Neuronal stem cell (in vitro differentiated cells): ENCODE measurements at regions not wholly inside any gene's neighbourhood (a gene's known extent, or its start where the extent isn't known, plus 50 kb on each side); places are given as distances from the start of the nearest gene placed in this dataset.
A peak's percentile ranks its signal among the peaks of the same experiment; 100 is the strongest.

Source experiments
- DNase-seq: peaks from one replicate; pipeline ENCODE4 v3.0.0-alpha.2; 2013; ENCODE audit warnings: low spot score
- H2AFZ ChIP-seq: one replicate; pipeline ENCODE4 v1.6.1; 2013; ENCODE audit warnings: mild to moderate bottlenecking, low read length, inconsistent platforms
- H2AK5ac ChIP-seq: 2 replicates; pipeline ENCODE4 v1.6.1; 2013; ENCODE audit warnings: low read depth, mild to moderate bottlenecking, inconsistent platforms, low read length, moderate library complexity, mixed read lengths
- H2BK120ac ChIP-seq: 2 replicates; pipeline ENCODE4 v1.6.1; 2013; ENCODE audit warnings: low read depth, mild to moderate bottlenecking, inconsistent platforms, low read length, moderate library complexity, mixed read lengths
- H2BK12ac ChIP-seq: one replicate; pipeline ENCODE4 v1.6.1; 2013; ENCODE audit warnings: low read length, inconsistent platforms
- H2BK15ac ChIP-seq: 2 replicates; pipeline ENCODE4 v1.6.1; 2013; ENCODE audit warnings: mild to moderate bottlenecking, low read length, inconsistent platforms, mixed read lengths
- H2BK5ac ChIP-seq: one replicate; pipeline ENCODE4 v1.6.1; 2013; ENCODE audit warnings: inconsistent platforms, mild to moderate bottlenecking, low read length, moderate library complexity
- H3K14ac ChIP-seq: one replicate; pipeline ENCODE4 v1.6.1; 2013; ENCODE audit warnings: low read length, inconsistent platforms
- H3K18ac ChIP-seq: 2 replicates; pipeline ENCODE4 v1.6.1; 2013; ENCODE audit warnings: low read length, inconsistent platforms
- H3K23ac ChIP-seq: 2 replicates; pipeline ENCODE4 v1.6.1; 2013; ENCODE audit warnings: low read depth, mild to moderate bottlenecking, mixed read lengths, low read length, inconsistent platforms; ENCODE audit not compliant: poor library complexity
- H3K27ac ChIP-seq: replicated peaks from 3 replicates; pipeline ENCODE4 v1.5.1; 2013; ENCODE audit warnings: low read length, inconsistent platforms
- H3K27me3 ChIP-seq, 3 experiments: 2 replicates each; pipeline ENCODE4 v1.6.1; 2013; ENCODE audit warnings: low read length in 3 of 3, mild to moderate bottlenecking in 2 of 3, inconsistent platforms in 1 of 3, low read depth in 1 of 3, mixed read lengths in 1 of 3, moderate library complexity in 1 of 3; ENCODE audit not compliant: control insufficient read depth in 3 of 3, insufficient read depth in 3 of 3
- H3K36me3 ChIP-seq, 2 donors: replicated peaks in 1 of 2; 2 replicates each; pipeline ENCODE4 v1.6.1; 2013; ENCODE audit warnings: low read length in 2 of 2; ENCODE audit not compliant: control insufficient read depth in 2 of 2, insufficient read depth in 2 of 2
- H3K4ac ChIP-seq: 2 replicates; pipeline ENCODE4 v1.6.1; 2013; ENCODE audit warnings: inconsistent platforms, mild to moderate bottlenecking, low read length, moderate library complexity
- H3K4me1 ChIP-seq, 2 donors: 1 replicate in 1 of 2; 2 replicates in 1 of 2; pipeline ENCODE4 v1.6.1; 2013; ENCODE audit warnings: low read length in 2 of 2, low read depth in 1 of 2; ENCODE audit not compliant: control insufficient read depth in 2 of 2, insufficient read depth in 1 of 2
- H3K4me2 ChIP-seq: one replicate; pipeline ENCODE4 v1.6.1; 2013; ENCODE audit warnings: mild to moderate bottlenecking, low read length, inconsistent platforms; ENCODE audit not compliant: insufficient read depth, poor library complexity, severe bottlenecking
- H3K4me3 ChIP-seq, 2 donors: 2 replicates each; pipeline ENCODE4 v1.5.1; 2013; ENCODE audit warnings: low read length in 2 of 2, mild to moderate bottlenecking in 2 of 2, inconsistent platforms in 1 of 2, moderate library complexity in 1 of 2
- H3K79me1 ChIP-seq: one replicate; pipeline ENCODE4 v1.6.1; 2013; ENCODE audit warnings: low read depth, mild to moderate bottlenecking, inconsistent platforms, low read length, moderate library complexity
- H3K9ac ChIP-seq: one replicate; pipeline ENCODE4 v1.6.1; 2013; ENCODE audit warnings: mild to moderate bottlenecking, low read depth, low read length, inconsistent platforms; ENCODE audit not compliant: poor library complexity
- H3K9me3 ChIP-seq, 2 donors: replicated peaks in 1 of 2; 2 replicates each; pipeline versions ENCODE3 to v1.6.1; 2013; ENCODE audit warnings: low read length in 2 of 2, mild to moderate bottlenecking in 2 of 2, inconsistent platforms in 1 of 2, low read depth in 1 of 2, mixed read lengths in 1 of 2, moderate library complexity in 1 of 2; ENCODE audit not compliant: control insufficient read depth in 2 of 2, insufficient read depth in 1 of 2
- H4K8ac ChIP-seq: one replicate; pipeline ENCODE4 v1.6.1; 2013; ENCODE audit warnings: low read depth, mild to moderate bottlenecking, inconsistent platforms, low read length, moderate library complexity
- H4K91ac ChIP-seq: one replicate; pipeline ENCODE4 v1.6.1; 2013; ENCODE audit warnings: low read length, low read depth, mild to moderate bottlenecking, inconsistent platforms; ENCODE audit not compliant: poor library complexity
- WGBS, 2 donors: extraction: QIAGEN DNeasy Blood & Tissue Kit; methylation state at CpG; one replicate each; pipeline ENCODE4 v1.1.7; 2013; ENCODE audit warnings: missing lambda C conversion rate in 2 of 2, mixed read lengths in 1 of 2; ENCODE audit not compliant: insufficient read length in 2 of 2, insufficient replicate concordance in 1 of 2; ENCODE audit errors: extremely low coverage in 2 of 2; 5-methylcytosine and 5-hydroxymethylcytosine counted together

DNA sequence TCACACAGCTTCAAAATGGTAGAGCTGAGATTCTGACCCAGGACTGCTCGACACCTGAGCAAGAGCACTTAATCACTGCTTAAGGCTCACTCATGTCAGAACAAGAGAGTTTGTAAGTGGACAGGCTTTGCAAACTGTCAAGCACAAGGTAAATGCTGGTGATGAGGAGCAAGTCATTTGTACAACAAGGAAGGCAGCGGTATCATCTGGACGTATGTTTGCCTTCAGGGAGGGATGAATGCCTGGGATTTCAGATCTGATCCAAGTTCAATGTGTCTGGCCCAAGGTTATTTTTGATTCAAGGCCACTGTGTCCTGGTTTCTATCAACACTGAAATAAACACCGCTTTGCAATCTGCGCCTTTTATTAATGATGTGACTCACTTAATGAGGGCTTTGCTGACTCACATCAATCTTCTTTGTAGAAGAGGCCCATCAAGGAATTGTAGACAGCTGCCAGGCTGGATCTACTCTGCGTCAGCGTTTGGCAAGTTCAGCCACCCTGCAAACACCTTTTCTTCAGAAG is 174.4 kb upstream of the HS3ST3A1 start:
- no peak overlapping the region for H4K8ac ChIP-seq
- no peak overlapping the region for H3K4me3 ChIP-seq
- H3K4me2 ChIP-seq: no peak overlapping the region
- WGBS, 2 donors: no CpG with 5 or more reads among the region's 7 CpGs
- H3K9me3 ChIP-seq: peaks cover 5 to 6% of the 10 kb centered on the region in 2 donors
- H2BK5ac ChIP-seq: no peak overlapping the region
- no peak overlapping the region for H3K18ac ChIP-seq
- no peak overlapping the region for H2AFZ ChIP-seq
- no peak for DNase-seq
- H3K14ac ChIP-seq: no peak overlapping the region
- no peak overlapping the region for H4K91ac ChIP-seq
- no peaks in the 10 kb centered on the region for H3K4me1 ChIP-seq
- H2AK5ac ChIP-seq: no peak overlapping the region
- no peak overlapping the region for H3K4ac ChIP-seq
- H3K27me3 ChIP-seq: no peaks in the 10 kb centered on the region
- H3K23ac ChIP-seq: no peak overlapping the region
- no peaks in the 10 kb centered on the region for H3K79me1 ChIP-seq
- H3K27ac ChIP-seq: no peak overlapping the region
- H2BK120ac ChIP-seq: no peak overlapping the region
- H3K9ac ChIP-seq: no peak overlapping the region
- no peak overlapping the region for H2BK12ac ChIP-seq
- H3K36me3 ChIP-seq: no peaks in the 10 kb centered on the region
- H2BK15ac ChIP-seq: no peak overlapping the region

DNA sequence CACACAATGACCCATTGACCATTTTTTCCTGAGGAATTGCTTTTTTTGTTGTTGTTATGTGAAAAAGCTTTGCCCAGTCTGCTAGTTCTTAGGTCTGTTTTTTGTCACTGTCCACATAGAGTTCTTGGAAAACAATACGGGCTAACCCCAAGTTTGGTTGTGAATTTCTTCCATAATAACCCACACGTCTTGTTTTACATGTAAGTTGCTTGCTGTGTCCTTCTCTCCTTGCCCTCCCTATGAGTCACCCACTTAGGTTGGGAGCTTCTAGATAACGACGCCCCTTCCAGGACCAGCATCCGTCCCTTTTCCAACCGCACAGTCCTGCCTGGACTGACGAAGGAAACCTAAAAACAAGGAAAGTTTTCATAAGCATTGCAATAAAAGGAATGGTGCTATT is 175.3 kb upstream of the HS3ST3A1 start:
- Histone ChIP-seq H2BK120ac (no peak overlapping the region), H3K9me3 (peaks cover 2 to 3% of the 10 kb centered on the region in 2 donors), H3K18ac (no peak overlapping the region), H3K14ac (no peak overlapping the region), H4K8ac (no peak overlapping the region), H3K23ac (no peak overlapping the region), H3K9ac (no peak overlapping the region), H2AK5ac (no peak overlapping the region), H3K4me1 (no peaks in the 10 kb centered on the region), H3K79me1 (no peaks in the 10 kb centered on the region), H3K4me3 (no peak overlapping the region), H3K36me3 (no peaks in the 10 kb centered on the region), H2AFZ (no peak overlapping the region), H2BK5ac (no peak overlapping the region), H4K91ac (no peak overlapping the region), H3K4ac (no peak overlapping the region), H3K27me3 (no peaks in the 10 kb centered on the region), H3K4me2 (no peak overlapping the region), H2BK12ac (no peak overlapping the region), H2BK15ac (no peak overlapping the region), H3K27ac (no peak overlapping the region)
- WGBS, 2 donors: no CpG with 5 or more reads among the region's 7 CpGs
- DNase-seq: no peak

DNA sequence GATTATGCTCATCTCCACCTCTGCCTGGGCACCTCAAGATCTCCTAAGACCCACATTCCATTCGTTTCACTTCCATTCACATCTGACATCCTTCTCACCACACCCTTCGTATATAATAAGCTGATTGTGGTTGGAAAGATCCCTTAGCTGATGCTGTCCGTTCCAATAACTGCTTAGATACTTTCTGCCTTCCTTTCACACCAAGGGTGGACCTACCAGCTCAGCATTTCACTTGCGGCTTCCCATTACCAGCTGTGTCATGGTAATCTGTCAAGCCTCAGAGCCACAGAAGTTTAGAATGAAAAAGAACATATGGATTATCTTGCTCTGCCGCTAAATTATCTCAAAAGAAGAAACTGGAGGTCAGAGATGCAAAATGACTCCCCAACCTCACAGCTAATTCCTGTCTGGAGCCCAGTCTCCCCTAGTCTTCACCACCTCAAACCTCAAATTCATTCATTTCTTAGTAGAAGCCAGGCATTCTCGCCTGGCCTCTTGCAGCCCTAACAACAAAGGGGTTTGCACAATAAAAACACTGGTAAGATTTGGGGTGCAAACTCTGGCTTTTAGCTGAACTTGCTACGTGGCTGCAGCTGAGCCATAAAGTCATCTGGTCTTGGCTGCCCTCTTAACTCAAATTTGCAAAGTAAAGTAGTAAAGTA is 182.8 kb upstream of the HS3ST3A1 start:
- Histone ChIP-seq H3K27me3 (no peaks in the 10 kb centered on the region), H3K4ac (no peak overlapping the region)

DNA sequence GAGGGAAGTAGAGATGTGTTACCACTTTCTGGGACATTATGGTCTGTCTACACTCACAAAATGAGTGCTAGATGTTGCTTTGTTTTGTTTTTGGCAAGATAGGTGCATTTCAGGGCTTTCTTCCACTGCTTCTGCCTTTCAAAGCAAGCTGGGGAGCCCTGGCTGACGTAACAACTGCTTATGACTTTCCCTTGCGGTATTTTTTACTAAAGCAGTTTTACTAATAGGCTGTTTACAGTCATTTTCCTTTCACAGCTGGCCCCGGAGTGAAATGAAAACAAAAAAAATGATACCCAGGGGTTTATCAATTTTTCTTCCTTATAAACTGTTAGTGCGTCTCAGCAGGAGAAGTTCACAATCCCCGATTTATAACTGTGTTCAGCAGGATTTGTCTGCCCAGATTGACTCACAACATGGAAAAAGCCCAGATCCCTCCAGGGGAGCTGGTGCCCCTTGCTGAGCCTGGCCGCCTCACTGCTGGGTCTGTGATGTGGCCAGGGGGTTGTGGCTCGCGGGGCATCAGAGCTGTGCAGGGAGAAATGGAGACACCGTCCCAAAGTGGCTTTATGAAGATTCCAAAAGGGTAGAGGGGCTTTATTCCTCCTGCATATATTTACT is 184.4 kb upstream of the HS3ST3A1 start:
- H2BK15ac ChIP-seq: no peak overlapping the region
- WGBS, 2 donors: no CpG with 5 or more reads among the region's 9 CpGs
- H4K91ac ChIP-seq: no peak overlapping the region
- no peaks in the 10 kb centered on the region for H3K27me3 ChIP-seq
- no peak overlapping the region for H2BK120ac ChIP-seq
- no peaks in the 10 kb centered on the region for H3K4me1 ChIP-seq
- H3K9me3 ChIP-seq: peaks cover 4 to 7% of the 10 kb centered on the region in 2 donors
- H2BK12ac ChIP-seq: no peak overlapping the region
- no peak overlapping the region for H3K18ac ChIP-seq
- H3K14ac ChIP-seq: no peak overlapping the region
- no peak overlapping the region for H3K4me3 ChIP-seq
- no peak overlapping the region for H2AFZ ChIP-seq
- no peak overlapping the region for H2AK5ac ChIP-seq
- no peak overlapping the region for H3K23ac ChIP-seq
- H3K4me2 ChIP-seq: no peak overlapping the region
- H3K79me1 ChIP-seq: no peaks in the 10 kb centered on the region
- no peak overlapping the region for H3K4ac ChIP-seq
- no peak overlapping the region for H2BK5ac ChIP-seq
- no peaks in the 10 kb centered on the region for H3K36me3 ChIP-seq
- H3K9ac ChIP-seq: no peak overlapping the region
- no peak overlapping the region for H4K8ac ChIP-seq
- no peak overlapping the region for H3K27ac ChIP-seq
- no peak for DNase-seq

More for the DNA sequence above, 182.8 kb upstream of the HS3ST3A1 start:
- Histone ChIP-seq H3K14ac (no peak overlapping the region), H3K36me3 (no peaks in the 10 kb centered on the region), H2AK5ac (no peak overlapping the region), H2AFZ (no peak overlapping the region), H2BK12ac (no peak overlapping the region), H2BK5ac (no peak overlapping the region), H3K18ac (no peak overlapping the region), H3K9ac (no peak overlapping the region), H3K4me2 (no peak overlapping the region), H3K27ac (peak overlapping the region; percentile 16), H4K91ac (no peak overlapping the region), H3K4me1 (no peaks in the 10 kb centered on the region), H3K23ac (no peak overlapping the region), H3K4me3 (no peak overlapping the region), H3K79me1 (no peaks in the 10 kb centered on the region), H4K8ac (no peak overlapping the region), H3K9me3 (peaks cover under 1 to 2% of the 10 kb centered on the region in 2 donors), H2BK15ac (no peak overlapping the region), H2BK120ac (no peak overlapping the region)
- 100% methylated on average over 2 of the region's 7 CpGs; no CpG with 5 or more reads in 1 of the 2 donors for WGBS, 2 donors
- no peak for DNase-seq
